Karpas-422 (cell line): ENCODE measurements at regions not wholly inside any gene's neighbourhood (a gene's known extent, or its start where the extent isn't known, plus 50 kb on each side); places are given as distances from the start of the nearest gene placed in this dataset.
"Not testable (repeated sequence)": the region's sequence is repeated elsewhere in the genome, so short reads cannot be mapped to it uniquely, and the experiment has no call there.

Experiments
- DNase-seq: peaks from one replicate; pipeline ENCODE4 v3.0.0-alpha.2; 2015
- H2AFZ ChIP-seq: fragments of 200-600 bp; sonication (generic); 2 replicates; pipeline ENCODE4 v1.6.1; 2014; ENCODE audit warnings: antibody characterized with exemption, low read length, mixed read lengths
- H3K27ac ChIP-seq: fragments of 200-600 bp; sonication (generic); 2 replicates; pipeline ENCODE4 v1.5.1; 2014; ENCODE audit warnings: mild to moderate bottlenecking, low read length, moderate library complexity
- H3K27me3 ChIP-seq: fragments of 200-600 bp; sonication (generic); 2 replicates; pipeline ENCODE4 v1.6.1; 2014; ENCODE audit warnings: low read length, mixed read lengths
- H3K36me3 ChIP-seq: fragments of 200-600 bp; sonication (generic); 2 replicates; pipeline ENCODE4 v1.6.1; 2014; ENCODE audit warnings: low read length, mixed read lengths; ENCODE audit not compliant: insufficient read depth
- H3K4me1 ChIP-seq: fragments of 200-600 bp; sonication (generic); 2 replicates; pipeline ENCODE4 v1.6.1; 2014; ENCODE audit warnings: mild to moderate bottlenecking, low read length, mixed read lengths
- H3K4me2 ChIP-seq: fragments of 200-600 bp; sonication (generic); 2 replicates; pipeline ENCODE4 v1.6.1; 2014; ENCODE audit warnings: low read length, low read depth, mild to moderate bottlenecking; ENCODE audit not compliant: poor library complexity, severe bottlenecking
- H3K4me3 ChIP-seq: fragments of 200-600 bp; sonication (generic); 2 replicates; pipeline ENCODE4 v1.5.1; 2014; ENCODE audit warnings: mild to moderate bottlenecking, antibody characterized with exemption, low read length, mixed read lengths
- H3K79me2 ChIP-seq: fragments of 200-600 bp; sonication (generic); 2 replicates; pipeline ENCODE4 v1.6.1; 2014; ENCODE audit warnings: mild to moderate bottlenecking, low read length, mixed read lengths
- H3K9ac ChIP-seq: fragments of 200-600 bp; sonication (generic); 2 replicates; pipeline ENCODE4 v1.6.0; 2014; ENCODE audit warnings: low read length
- H3K9me2 ChIP-seq: fragments of 200-600 bp; sonication (generic), shearing (Covaris generic); replicated peaks from 2 replicates; pipeline ENCODE4 v1.6.0; 2014; ENCODE audit warnings: mild to moderate bottlenecking, low read length, moderate library complexity; ENCODE audit not compliant: insufficient read depth
- H3K9me3 ChIP-seq: fragments of 300-700, 200-600 bp; sonication (generic); 2 replicates; pipeline ENCODE4 v1.6.1; 2014; ENCODE audit warnings: low read length, mixed read lengths
- H4K20me1 ChIP-seq: fragments of 200-600 bp; sonication (generic); 2 replicates; pipeline ENCODE4 v1.6.1; 2014; ENCODE audit warnings: mild to moderate bottlenecking, antibody characterized with exemption, low read length, low read depth; ENCODE audit not compliant: insufficient read depth

DNA sequence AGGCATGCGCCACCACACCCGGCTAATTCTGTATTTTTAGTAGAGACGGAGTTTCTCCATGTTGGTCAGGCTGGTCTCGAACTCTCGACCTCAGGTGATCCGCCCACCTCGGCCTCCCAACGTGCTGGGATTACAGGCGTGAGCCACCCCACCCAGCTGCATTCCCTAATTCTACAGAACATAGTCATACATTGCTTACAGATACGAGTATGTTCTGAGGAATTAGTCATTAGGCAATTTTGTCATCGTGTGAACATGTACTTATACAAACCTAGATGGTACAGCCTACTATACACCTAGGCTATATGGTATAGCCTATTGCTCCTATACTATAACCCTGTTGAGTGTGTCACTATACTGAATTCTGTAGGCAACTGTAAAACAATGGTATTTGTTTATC lies 353.4 kb upstream of the PSMD7 start:
- not testable (repeated sequence) for H4K20me1 ChIP-seq, H3K9me3 ChIP-seq, H3K79me2 ChIP-seq, H3K4me2 ChIP-seq, H3K4me1 ChIP-seq, H3K9me2 ChIP-seq, DNase-seq, H3K9ac ChIP-seq, H2AFZ ChIP-seq, H3K27ac ChIP-seq, H3K4me3 ChIP-seq, H3K36me3 ChIP-seq, H3K27me3 ChIP-seq

DNA sequence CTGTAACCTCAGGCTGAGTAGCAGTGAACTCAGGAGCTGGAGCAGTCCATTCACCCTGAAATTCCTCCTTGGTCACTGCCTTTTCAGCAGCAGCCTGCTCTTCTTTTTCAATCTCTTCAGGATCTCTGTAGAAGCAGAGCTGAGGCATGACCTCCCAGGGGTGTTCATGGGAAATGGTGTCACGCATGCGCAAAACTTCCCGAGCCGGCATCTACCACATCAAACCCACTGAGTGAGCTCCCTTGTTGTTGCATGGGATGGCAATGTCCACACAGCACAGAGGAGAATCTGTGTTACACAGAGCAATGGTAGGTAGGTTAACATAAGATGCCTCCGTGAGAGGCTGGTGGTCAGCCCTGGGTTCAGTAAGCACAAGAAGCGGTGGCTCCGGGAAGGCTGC lies 355.8 kb upstream of the PSMD7 start:
- not testable (repeated sequence) for DNase-seq, H3K9ac ChIP-seq, H4K20me1 ChIP-seq, H3K4me3 ChIP-seq, H3K9me3 ChIP-seq, H3K27me3 ChIP-seq, H3K27ac ChIP-seq, H3K9me2 ChIP-seq, H2AFZ ChIP-seq, H3K4me2 ChIP-seq, H3K79me2 ChIP-seq, H3K36me3 ChIP-seq, H3K4me1 ChIP-seq

DNA sequence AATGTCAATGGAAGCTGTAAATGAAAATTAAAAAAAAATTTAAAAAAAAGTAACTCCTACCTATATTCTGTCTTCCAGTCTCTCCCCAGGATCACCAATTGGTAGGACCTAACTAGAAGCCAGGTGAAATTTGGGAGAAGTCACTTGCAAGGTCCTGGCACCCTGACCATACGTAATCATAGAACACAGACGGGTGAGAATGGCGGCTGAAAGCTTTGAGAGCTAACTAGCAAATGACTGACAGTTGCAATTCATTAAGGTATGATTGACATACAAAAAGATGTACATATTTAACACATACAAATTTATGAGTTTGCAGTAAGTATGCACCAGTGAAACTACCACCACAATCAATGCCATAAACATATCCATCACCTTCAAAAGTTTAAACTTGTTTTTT lies 372.7 kb upstream of the PSMD7 start:
- no peak overlapping the region for H3K4me2 ChIP-seq
- peaks cover 5% of the 10 kb centered on the region for H3K9me3 ChIP-seq
- no peak overlapping the region for H2AFZ ChIP-seq
- H3K79me2 ChIP-seq, result no peaks in the 10 kb centered on the region
- no peak overlapping the region for H3K4me3 ChIP-seq
- H3K9ac ChIP-seq, result no peak overlapping the region
- DNase-seq, result no peak
- H3K27me3 ChIP-seq, result no peaks in the 10 kb centered on the region; the same call in 1 of the 2 replicates
- no peaks in the 10 kb centered on the region for H3K36me3 ChIP-seq
- no peaks in the 10 kb centered on the region for H3K4me1 ChIP-seq
- H3K27ac ChIP-seq, result no peak overlapping the region
- H3K9me2 ChIP-seq, result no peaks in the 10 kb centered on the region
- H4K20me1 ChIP-seq, result no peaks in the 10 kb centered on the region

DNA sequence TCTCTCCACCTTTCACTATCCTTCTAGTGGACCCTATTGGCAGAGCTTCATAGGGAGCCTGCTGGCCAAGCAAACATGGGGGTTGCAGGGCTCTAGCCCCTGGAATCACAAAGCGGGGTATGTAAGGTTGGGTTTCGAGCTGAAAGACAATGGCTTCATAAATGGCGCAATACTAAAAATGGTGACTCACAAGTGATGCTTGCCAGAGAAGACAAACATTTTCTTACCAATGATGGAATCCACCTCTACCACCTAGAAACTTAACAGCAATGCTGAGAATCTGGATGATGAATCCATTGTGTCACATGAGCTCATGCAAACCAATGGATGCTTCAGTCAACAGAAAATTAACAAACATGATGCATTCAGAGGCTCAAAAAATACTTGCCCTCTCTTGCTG lies 375.3 kb upstream of the PSMD7 start:
- no peak overlapping the region for H3K4me3 ChIP-seq
- no peak for DNase-seq
- no peaks in the 10 kb centered on the region for H3K79me2 ChIP-seq
- H3K9me3 ChIP-seq, result no peaks in the 10 kb centered on the region
- no peaks in the 10 kb centered on the region for H3K36me3 ChIP-seq
- peaks cover 3% of the 10 kb centered on the region for H3K4me1 ChIP-seq
- no peaks in the 10 kb centered on the region for H3K9me2 ChIP-seq
- no peak overlapping the region for H3K27ac ChIP-seq
- H4K20me1 ChIP-seq, result no peaks in the 10 kb centered on the region
- H2AFZ ChIP-seq, result no peak overlapping the region
- H3K4me2 ChIP-seq, result no peak overlapping the region
- no peak overlapping the region for H3K9ac ChIP-seq
- H3K27me3 ChIP-seq, result no peaks in the 10 kb centered on the region

DNA sequence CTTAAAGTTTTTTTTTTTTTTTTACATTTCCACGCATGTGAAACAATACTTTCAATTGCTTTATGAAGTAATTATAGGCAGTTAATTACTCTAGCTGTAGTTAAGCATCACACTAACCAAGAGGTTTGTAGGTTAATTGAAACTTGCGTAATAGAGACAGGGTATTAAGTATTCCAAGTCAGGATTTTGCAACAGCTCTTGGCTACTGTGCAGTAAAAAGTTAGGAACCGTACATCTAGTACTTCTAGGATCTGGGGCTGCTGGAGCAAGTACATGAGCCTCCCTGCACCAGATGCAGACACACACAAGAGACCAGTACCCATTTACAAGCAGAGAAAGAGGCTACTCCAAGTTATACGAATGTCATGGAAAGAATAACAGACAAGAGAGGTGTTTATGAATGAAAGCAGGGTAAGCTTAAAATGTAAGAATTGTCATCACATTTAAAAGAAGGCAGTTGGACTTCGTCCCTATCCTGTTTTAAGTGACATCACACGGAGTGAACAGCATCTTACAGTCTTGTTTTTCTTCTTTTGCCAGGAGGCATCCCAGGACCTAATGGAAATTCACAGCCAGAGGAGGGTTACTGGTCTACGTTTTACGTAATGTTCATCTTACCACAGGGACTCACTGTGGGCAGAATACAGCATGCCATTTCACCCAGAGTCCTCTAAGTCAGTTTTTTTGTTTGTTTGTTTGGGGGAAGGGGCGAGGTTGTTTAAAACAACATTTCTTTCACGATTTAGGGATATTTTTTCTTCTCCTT lies 379.6 kb upstream of the PSMD7 start:
- H3K9me2 ChIP-seq, result no peaks in the 10 kb centered on the region

DNA sequence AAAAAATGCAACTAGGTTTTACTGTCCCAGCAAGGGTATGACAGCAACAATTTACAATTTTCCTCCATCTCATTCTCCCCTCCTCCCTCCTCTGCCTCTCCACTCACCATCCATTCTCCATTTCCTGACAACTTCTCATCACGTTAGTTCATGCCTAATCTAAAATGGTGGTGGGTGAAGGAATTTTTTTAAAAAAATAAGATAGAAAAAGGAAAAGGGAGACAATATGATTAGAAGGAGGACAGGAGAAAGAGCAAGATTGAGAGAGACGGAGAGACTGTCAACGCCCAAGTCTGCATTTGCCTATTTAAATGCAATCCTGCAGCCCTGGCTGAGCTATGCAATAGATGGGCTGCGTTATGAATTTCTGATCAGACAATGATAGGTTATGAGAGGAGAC lies 380.7 kb upstream of the PSMD7 start:
- Histone ChIP-seq H4K20me1 (no peaks in the 10 kb centered on the region), H3K4me3 (no peak overlapping the region), H2AFZ (no peak overlapping the region), H3K9ac (no peak overlapping the region), H3K9me3 (no peaks in the 10 kb centered on the region), H3K4me2 (no peak overlapping the region), H3K27ac (no peak overlapping the region), H3K9me2 (no peaks in the 10 kb centered on the region), H3K36me3 (no peaks in the 10 kb centered on the region), H3K4me1 (peaks cover 3% of the 10 kb centered on the region), H3K79me2 (no peaks in the 10 kb centered on the region), H3K27me3 (no peaks in the 10 kb centered on the region)
- no peak for DNase-seq

More for the DNA sequence above, 379.6 kb upstream of the PSMD7 start:
- H2AFZ ChIP-seq, result no peak overlapping the region
- H3K4me2 ChIP-seq, result no peak overlapping the region
- H3K27ac ChIP-seq, result no peak overlapping the region
- no peaks in the 10 kb centered on the region for H3K27me3 ChIP-seq
- no peak overlapping the region for H3K9ac ChIP-seq
- H3K4me3 ChIP-seq, result no peak overlapping the region
- H3K79me2 ChIP-seq, result no peaks in the 10 kb centered on the region
- no peaks in the 10 kb centered on the region for H4K20me1 ChIP-seq
- no peaks in the 10 kb centered on the region for H3K36me3 ChIP-seq
- H3K9me3 ChIP-seq, result no peaks in the 10 kb centered on the region
- peaks cover 3% of the 10 kb centered on the region for H3K4me1 ChIP-seq
- DNase-seq, result no peak

DNA sequence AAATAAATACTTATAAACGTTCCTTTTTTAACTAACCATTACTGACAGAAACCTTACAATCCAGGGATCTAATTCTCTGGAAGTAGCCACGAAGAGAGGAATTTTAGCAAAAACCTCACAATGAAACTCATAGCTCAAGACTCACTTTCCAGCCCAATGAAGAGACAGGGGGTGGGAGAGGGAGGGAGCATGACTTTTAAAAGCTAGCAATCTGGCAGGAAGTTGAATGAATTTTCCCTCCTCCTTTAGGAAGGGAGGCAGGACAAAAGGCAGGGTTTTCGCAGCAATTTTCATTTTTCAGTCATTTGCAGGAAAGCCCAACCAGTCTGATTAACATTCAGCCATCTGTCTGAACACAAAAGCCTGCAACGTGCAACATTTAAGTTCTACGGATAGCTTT lies 381.5 kb upstream of the PSMD7 start:
- no peaks in the 10 kb centered on the region for H3K36me3 ChIP-seq
- no peaks in the 10 kb centered on the region for H4K20me1 ChIP-seq
- H3K9ac ChIP-seq, result no peak overlapping the region
- H3K27ac ChIP-seq, result no peak overlapping the region
- peaks cover 3% of the 10 kb centered on the region for H3K4me1 ChIP-seq
- H2AFZ ChIP-seq, result no peak overlapping the region
- no peak overlapping the region for H3K4me3 ChIP-seq
- H3K4me2 ChIP-seq, result no peak overlapping the region
- H3K9me2 ChIP-seq, result no peaks in the 10 kb centered on the region
- DNase-seq, result no peak
- no peaks in the 10 kb centered on the region for H3K79me2 ChIP-seq
- H3K27me3 ChIP-seq, result no peaks in the 10 kb centered on the region
- H3K9me3 ChIP-seq, result no peaks in the 10 kb centered on the region

DNA sequence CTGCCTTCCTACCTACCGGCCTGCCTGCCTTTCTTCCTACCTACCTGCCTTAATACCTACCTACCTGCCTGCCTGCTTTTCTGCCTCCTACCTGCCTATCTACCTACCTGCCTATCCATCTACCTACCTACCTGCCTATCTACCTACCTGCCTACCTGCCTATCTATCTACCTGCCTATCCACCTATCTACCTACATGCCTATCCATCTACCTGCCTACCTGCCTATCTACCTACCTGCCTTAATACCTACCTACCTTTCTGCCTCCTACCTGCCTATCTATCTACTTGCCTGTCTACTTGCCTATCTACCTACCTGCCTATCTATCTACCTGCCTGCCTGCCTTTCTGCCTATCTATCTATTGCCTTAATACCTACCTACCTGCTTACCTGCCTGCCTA lies 383.8 kb upstream of the PSMD7 start:
- Histone ChIP-seq H3K9me2 (no peaks in the 10 kb centered on the region), H3K27me3 (no peaks in the 10 kb centered on the region), H3K4me1 (peaks cover under 1% of the 10 kb centered on the region), H3K79me2 (no peaks in the 10 kb centered on the region), H4K20me1 (no peaks in the 10 kb centered on the region), H3K9me3 (no peaks in the 10 kb centered on the region), H3K4me2 (no peak overlapping the region), H3K4me3 (no peak overlapping the region), H2AFZ (no peak overlapping the region), H3K9ac (no peak overlapping the region), H3K36me3 (no peaks in the 10 kb centered on the region), H3K27ac (no peak overlapping the region)
- no peak for DNase-seq
